ENCODE measurements at regions not wholly inside any gene's neighbourhood (a gene's known extent, or its start where the extent isn't known, plus 50 kb on each side); places are given as distances from the start of the nearest gene placed in this dataset.

GRCh38 chr7:134375206-134375605, 58.5 kb upstream of the SLC35B4 start:
- Histone ChIP-seq H3K9ac (replicated peaks; ENCODE audit: extremely low read depth, insufficient read depth, low read length) (no peak overlapping the region), H3K27me3 (ENCODE audit: control insufficient read depth in 2 of 2, insufficient read depth in 2 of 2, low read length in 2 of 2) (peaks cover 0 to 3% of the 10 kb centered on the region in 2 experiments), H3K9me1 (replicated peaks; ENCODE audit: control insufficient read depth, extremely low read depth, insufficient read depth, low read length) (no peaks in the 10 kb centered on the region), H3K4me3 (replicated peaks in 1 of 3; ENCODE audit: insufficient read depth in 1 of 3, low read depth in 1 of 3, low read length in 3 of 3) (no peak overlapping the region), H3K9me3 (replicated peaks; ENCODE audit: control insufficient read depth, insufficient read depth, low read length) (no peaks in the 10 kb centered on the region), H4K20me1 (replicated peaks; ENCODE audit: control insufficient read depth, extremely low read depth, insufficient read depth, low read length) (no peaks in the 10 kb centered on the region), H3K4me1 (ENCODE audit: control insufficient read depth, extremely low read depth, insufficient read depth, low read length) (no peaks in the 10 kb centered on the region), H3K27ac (ENCODE audit: insufficient read depth, low read depth, low read length) (no peak overlapping the region), H3K4me2 (ENCODE audit: insufficient read depth, low read length) (no peak overlapping the region), H3K79me2 (ENCODE audit: control insufficient read depth, insufficient read depth, low read length) (no peaks in the 10 kb centered on the region), H3K36me3 (ENCODE audit: control insufficient read depth in 2 of 2, extremely low read depth in 1 of 2, insufficient read depth in 2 of 2, low read length in 2 of 2) (no peaks in the 10 kb centered on the region), H2AFZ (ENCODE audit: low read depth, low read length) (no peak overlapping the region)
- DNase-seq (ENCODE audit: low read depth, low spot score) (no peak), FAIRE-seq (no peak)
- intact Hi-C loops (cut with micrococcal nuclease) (no loop called here), dilution Hi-C loops (cut with MboI; ENCODE audit: extremely low pct_ligation_motif_present, low sequenced_read_pairs) (no loop called here)
- POLR2A ChIA-PET = no interaction called here
- no peak for TF ChIP-seq MYC (IDR thresholded peaks at IDR 0.05; ENCODE audit: low read depth, low read length)
- TF ChIP-seq GATA2 (IDR thresholded peaks at IDR 0.05; ENCODE audit: insufficient read depth, insufficient read length, low read depth, low read length) = no peak
- TF ChIP-seq POLR2A (IDR thresholded peaks at IDR 0.05; ENCODE audit: low read depth, low read length) = no peak
- TF ChIP-seq FOS (IDR thresholded peaks at IDR 0.05; ENCODE audit: borderline replicate concordance, insufficient read depth, low read length) = no peak
- TF ChIP-seq EZH2 (IDR thresholded peaks at IDR 0.05; ENCODE audit: borderline replicate concordance, low read depth, low read length, severe bottlenecking) = no peak
- TF ChIP-seq JUN (IDR thresholded peaks at IDR 0.05; ENCODE audit: borderline replicate concordance, insufficient read depth, insufficient read length, low read depth) = no peak
- TF ChIP-seq CTCF (IDR thresholded peaks at IDR 0.05; ENCODE audit: extremely low read depth in 1 of 2, insufficient read depth in 1 of 2, low read depth in 1 of 2, low read length in 2 of 2) = no peak
- no peak for TF ChIP-seq MAX (IDR thresholded peaks at IDR 0.05; ENCODE audit: insufficient read depth, insufficient read length)
- TF ChIP-seq POLR2AphosphoS5 (IDR thresholded peaks at IDR 0.05; ENCODE audit: insufficient read depth, low read depth, low read length) = no peak
- CTCF ChIA-PET = interaction anchor here (1.7 kb wide), 1 partner anchor 18 kb away, joined by 4 read pairs; no protein-coding TSS in a partner anchor
- BruUV-seq (replicated peaks) = no TSS peak
